NCI-H2171 (cell line): ENCODE measurements at regions not wholly inside any gene's neighbourhood (a gene's known extent, or its start where the extent isn't known, plus 50 kb on each side); places are given as distances from the start of the nearest gene placed in this dataset.
A peak's percentile ranks its signal among the peaks of the same experiment; 100 is the strongest.

Experiments used
- DNase-seq: peaks from one replicate; lab custom pipeline; 2025; lab: John Stamatoyannopoulos, UW

DNA sequence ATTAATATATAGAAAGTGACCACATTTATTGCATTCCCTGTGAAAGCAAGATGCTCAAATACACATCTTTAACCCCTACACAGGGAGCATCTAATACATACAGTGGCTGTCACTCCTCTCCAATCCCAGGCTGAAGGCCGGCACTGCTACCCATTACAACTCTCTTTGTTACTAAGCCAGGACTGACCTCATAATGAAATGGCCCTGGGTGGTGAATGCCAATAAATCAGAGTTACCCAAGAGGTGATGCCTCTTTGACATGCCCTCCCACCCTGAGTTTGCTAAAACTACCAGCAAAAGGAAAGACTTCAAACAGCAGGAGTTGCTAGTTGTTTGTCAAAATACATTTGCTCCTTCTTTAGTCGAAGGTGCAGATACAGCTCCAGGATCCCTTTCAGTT is 214.2 kb downstream of the FOXA2 start:
- DNase-seq = no peak

DNA sequence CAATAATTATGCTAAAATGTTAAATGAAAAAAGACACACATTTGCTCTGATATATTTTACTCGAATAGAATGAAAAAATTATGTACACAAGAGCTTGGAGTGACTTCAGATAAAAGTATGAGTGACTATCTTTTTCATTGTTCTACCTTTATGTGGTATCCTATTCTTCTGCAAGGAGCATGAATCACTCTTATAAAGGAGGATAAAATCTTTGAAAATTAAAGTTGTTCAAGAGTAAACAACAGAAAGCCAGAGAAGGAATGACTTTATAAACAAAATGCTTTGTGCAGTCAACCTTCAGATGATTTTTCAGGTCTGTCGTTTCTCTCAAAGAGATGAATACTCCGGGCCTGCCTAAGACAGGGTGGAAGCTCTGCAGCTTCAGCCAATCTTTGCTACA is 215.3 kb downstream of the FOXA2 start:
- DNase-seq = no peak

DNA sequence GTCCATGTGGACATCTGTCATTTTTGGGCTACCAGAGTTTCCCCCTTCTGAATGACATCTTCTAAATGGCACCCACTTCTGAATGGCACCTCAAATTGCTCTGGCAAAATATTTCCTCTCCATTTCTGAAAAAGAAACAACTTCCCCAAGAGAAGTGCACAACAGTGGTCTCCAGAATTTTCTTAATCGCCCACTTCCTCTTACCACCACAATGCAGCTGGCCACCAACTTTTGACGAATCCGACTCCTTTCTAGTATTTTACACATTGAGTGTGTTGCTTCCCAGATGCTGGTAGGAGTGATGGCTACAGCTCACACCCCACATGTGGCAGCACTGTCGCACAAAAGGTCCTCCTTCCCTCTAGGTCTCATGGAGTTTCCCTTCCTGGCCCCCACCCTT is 216.1 kb downstream of the FOXA2 start:
- DNase-seq = no peak

DNA sequence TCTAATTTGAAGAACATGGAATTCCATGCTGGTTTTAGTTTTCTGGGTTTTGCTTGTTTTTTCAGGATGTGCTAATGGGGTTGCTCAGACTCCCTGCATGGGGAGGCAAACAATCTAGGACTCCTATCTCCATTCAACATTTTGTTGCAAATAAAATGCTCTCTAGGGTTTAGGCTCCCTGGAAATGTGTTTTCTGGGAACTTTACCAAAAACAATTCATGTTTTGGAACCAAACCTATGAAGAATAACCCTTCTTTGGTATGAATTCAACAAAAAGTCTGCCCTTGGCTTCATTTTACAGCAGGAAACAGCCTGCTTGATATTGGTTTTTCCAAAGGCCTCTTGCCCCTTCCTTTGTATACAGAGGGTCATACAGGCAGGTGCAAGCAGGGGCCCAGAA is 217.7 kb downstream of the FOXA2 start:
- DNase-seq = no peak

DNA sequence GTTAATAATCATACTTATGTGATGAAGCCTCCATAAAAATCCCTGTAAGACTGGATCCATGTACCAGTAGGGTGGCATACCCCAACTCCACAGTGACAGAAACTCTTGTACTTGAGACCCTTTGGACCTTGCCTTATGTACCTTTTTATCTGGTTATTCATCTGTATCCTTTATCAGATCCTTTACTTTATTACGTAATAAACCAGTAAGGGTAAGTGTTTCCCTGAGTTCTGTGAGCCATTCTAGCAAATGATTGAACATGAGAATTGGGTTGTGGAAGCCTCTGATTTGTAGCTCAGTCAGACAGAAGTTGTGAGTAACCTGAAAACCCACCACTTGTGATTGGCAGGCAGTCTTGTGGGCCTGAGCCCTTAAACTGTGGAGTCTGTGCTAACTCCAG is 229.7 kb downstream of the FOXA2 start:
- DNase-seq = no peak

DNA sequence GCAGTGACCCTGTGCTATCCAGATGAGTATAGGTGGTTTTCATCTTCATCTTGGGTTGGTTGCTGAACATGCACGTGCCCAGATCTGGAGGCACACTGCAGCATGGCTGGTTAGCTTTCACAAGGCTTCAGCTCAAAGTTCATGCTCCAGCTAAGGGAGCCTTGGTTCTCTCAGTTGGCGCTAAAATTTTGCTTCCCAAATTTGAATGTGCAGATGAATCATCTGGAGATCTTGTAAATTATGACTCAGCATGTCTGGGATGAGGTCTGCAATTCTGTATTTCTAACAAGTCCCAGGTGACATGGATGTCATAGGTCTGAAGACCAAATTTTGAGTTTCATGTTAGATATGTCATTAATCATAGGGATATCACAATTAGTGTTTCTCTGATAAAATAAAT is 230.8 kb downstream of the FOXA2 start:
- DNase-seq = no peak

DNA sequence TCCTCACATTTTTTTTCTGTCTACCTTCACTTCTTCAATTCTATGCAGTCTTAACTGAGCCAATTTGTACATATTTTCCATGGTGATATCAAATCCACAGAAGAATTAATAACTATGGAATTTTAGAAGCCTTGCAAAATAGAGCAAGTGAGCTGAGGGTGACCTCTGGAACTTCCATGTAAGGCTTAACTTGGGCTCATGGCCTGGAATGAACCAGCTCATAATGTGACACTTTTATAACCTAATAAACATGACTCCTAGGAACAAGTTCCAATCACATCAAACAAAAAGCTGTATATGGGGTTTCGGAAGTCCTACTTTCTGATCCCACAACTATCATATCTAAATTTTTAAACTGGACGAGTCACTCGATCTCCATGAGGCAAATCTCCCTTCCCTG is 232.4 kb downstream of the FOXA2 start:
- DNase-seq = no peak

DNA sequence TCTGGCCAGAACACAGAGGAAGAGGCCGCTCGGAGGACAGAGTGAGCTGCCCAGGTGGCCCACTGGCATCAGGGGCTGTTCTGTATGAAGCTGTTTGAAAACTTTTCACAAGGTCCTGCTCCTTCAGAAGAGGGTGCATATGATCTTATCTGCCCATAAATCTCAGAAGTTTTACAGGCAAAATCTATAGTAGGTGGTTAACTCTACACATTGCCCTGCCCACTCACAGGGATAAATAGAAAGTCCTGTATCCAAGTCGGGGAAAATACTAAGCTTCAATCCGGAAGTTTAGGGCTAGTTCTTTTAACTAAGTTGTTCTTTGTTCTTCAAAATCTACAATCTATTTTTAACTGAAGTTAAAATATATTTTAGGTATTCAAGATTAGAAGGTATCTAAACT is 233.7 kb downstream of the FOXA2 start:
- no peak for DNase-seq

DNA sequence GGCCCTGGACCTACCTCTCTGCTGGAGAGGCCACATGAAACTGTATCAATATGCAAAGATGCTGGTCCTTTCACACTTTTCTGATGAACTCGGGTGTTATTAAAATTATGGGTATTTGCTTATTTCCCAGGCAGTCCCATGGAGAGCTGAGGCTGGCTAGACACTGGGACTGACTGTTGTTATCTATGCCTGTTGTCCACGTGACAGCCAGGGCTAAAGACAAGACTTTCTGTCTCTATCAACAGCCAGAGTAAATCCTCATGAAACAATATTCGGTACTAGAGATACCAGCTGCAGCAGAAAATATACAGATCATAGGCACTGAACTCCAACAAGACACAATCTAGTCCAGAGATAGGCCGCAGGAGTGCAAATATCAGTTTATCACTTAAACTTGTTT is 236.4 kb downstream of the FOXA2 start:
- no peak for DNase-seq

DNA sequence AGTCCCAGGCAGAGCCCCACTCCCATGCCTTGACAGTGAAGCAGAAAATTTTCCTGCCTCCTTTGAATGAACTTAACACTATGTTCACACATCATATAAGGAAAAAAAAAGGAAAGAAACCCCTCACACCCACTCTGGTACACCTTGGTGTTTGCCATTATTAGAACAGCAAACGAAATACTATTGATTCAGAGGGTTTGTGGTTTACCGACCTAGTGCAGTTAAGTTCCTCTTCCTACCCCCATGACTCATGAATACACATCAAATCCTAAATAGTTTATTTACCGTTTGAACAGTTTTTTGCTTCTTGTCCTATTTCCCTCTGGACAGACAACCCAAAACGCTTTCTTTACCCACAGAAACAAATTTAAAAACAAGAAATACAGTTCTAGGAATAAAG is 237.7 kb downstream of the FOXA2 start:
- no peak for DNase-seq

DNA sequence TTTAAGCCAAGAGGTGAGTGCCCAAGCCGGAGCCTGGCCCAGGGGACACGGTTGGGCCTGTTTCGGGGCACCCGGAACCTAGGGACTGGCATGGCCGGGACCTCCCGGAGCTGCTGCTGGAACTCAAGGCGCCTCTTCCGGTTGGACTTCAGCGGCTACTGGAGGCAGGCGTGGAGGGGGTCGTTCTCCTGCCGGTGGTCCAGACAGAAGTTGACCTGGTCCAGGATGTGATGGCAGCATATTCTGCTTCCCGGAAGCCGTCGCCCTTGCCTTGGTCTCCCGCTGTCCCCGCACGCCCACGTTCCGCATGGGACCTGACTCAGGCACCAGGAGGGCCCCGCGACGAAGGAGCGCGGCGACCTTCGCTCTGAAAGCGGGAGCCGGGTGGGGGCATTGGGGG is 240.8 kb downstream of the FOXA2 start:
- DNase-seq = no peak

DNA sequence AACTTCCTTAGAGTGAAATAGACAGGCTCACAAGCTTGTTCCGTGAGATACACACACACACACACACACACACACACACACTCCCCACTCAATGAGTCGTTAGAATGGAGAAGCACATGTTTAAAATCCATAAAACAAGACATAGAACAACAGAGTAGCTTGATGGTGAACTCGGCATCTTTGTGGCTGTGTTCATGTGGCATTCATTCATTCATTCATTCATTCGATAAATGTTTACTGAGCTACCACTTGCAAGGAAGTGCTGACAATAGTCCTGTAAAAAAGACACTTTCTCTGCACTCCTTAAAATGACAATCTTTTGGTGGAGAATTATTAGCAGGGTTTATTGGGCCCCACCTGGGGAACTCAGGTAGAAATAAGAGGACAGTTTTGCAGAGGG is 242.0 kb downstream of the FOXA2 start:
- DNase-seq = no peak

DNA sequence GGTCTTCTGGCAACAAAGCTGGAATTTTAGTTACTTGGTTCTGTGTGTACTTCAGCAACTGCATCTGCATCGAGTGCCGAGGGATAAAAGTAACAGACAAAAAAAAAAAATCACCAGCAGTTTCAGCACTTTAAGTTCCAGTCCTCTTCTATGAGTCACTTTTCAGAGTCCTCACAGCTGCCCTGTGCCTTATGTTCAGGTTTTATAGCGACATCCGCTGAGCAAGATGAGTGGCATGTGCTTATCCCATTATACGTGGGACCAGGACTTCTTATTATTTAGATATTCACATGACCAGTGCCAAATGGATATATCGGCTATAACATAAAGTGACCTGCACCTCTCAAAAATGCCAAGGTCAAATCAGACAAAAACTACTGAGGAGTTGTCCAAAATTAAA is 242.9 kb downstream of the FOXA2 start:
- no peak for DNase-seq

DNA sequence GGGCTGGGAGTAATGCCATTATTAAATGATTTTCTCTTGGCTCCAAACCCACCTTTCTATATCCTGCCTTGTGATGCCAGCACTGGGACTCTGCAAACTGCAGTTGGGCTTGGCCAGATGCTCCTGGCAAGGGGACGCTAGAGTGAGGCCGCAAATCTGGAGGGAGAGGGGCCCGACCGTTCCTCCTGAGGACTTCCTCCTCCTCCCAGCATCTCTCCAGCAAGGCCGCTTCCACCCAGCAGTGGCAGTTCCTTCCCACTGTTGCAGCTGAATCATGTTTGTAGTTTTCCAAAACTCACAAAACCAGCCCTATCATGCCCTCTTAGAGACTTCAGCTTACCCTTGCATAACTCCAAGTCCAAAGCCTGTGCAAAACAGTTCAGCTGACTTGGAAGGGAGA is 244.4 kb downstream of the FOXA2 start:
- no peak for DNase-seq

DNA sequence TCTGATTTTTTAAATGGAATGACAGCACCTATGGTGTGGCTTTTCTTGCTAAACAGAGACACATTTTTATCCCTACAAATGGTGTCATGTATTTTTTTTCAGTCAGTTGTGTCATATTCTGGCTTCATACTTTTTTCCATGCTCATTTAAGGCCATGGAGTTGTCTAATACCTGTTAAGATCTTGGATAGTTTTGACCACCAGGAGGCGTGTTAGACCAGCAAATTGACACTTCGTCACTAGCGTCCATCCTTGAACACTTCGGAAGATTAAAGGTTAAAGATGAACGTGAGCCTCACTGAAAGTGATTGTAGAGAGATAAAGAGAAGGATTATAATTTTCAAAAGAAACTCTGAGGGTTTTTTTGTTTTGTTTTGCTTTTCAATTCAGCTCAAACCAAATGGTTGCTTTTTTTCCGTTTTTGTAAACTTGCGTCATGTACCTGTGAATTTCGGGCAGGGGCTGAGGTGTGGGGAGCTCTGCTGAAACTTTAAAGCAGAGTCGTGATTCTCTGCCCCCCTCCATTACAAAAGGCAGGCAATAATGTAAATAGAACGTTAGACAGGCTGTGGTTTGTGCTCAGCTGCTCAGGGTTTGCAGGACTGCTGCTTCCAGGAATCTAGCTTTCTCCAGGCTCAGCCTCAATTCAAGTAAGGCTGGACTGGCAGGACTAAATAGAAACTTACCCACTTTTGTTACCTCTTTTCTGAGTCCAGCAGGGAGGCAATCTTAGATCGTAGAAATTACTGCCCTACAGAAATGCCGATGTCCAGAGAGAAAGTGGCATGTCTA is 245.1 kb downstream of the FOXA2 start:
- peak; percentile 27 for DNase-seq

DNA sequence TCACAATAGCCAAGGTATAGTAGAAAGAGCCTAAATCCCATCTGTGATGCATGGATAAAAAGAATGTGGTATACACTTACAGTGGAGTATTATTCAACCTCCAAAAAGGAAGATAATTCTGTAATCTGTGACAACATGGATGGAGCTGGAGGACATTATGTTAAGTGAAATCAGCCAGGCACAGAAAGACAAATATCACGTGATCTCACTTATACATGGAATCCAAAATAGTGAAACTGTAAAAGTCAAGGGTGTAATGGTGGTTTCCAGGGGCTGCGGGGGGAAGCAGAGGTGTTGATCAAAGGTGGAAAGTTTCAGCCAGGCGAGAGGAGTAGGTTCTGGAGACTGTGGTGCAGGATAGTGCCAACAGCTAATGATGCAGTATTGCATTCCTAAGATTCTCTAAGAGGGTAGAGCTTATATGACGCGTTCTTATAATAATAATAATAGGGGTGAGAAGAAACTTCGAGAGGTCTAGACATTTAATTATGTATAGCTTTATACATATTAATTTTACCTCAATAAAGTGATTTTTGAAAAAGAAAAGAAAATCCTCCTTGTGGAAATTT is 246.1 kb downstream of the FOXA2 start:
- DNase-seq = no peak

DNA sequence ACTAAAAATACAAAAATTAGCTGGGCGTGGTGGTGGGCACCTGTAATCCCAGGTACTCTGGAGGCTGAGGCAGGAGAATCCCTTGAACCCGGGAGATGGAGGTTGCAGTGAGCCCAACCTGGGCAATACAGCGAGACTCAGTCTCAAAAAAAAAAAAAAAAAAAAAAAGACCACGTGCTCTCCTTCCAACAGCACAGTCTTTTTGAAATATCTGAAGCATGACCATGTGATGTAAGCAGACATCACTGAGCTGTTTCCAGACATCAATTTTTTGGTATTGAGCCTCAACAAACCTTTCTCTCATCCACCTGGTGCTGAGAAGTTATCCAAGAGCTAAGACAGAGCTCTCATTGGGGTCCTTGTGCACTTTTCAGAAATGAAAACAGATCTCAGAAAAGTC is 249.2 kb downstream of the FOXA2 start:
- DNase-seq = no peak

DNA sequence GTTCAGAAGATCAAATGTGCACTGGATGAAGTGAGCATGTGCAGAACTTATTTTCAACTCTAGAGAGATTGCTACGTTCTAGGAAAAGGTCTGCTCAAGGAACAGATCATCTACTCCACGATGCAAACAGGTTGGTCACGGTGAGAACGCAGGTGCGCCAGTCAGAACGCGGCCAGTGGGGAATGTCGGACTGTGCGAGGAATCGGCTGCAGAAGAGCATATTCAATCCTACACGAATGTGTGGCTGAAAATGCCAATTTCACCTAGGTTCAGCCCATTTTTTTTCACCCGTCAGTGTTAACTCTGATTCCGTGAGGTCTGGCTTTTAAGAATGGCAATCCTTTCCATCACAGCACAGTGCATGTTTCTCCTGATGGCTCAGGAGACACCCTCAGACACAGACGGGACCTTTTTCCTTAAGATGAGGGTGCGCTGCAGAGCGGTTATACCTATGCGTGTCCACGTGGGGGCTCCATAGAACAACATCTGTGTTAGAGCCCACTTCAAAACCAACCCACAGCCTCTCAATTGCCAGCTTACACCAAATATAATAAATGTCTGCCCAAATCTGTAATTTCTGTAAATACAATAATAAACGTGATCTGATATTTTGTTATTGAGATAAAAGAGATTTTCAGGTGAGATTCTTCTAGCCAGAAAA is 250.4 kb downstream of the FOXA2 start:
- peak; percentile 38 for DNase-seq

DNA sequence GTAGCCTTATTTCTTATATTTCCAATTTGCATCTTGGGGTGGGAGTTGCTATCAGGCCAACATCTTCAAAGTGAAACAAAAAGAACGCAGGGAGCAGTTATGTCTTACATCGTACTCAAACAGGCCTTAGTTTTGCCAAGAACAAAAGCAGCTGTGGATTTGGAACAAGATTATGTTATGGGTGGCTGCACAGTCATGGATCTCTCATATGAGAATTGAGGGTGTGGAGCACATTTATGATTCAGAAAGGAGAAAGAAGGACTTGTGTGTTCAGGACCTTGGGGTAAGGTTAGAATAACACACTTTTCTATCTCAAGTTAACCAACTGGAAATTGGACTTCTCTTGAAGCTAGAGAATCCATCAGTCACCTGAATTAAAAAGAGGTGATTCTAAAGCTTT is 259.9 kb downstream of the FOXA2 start:
- no peak for DNase-seq

DNA sequence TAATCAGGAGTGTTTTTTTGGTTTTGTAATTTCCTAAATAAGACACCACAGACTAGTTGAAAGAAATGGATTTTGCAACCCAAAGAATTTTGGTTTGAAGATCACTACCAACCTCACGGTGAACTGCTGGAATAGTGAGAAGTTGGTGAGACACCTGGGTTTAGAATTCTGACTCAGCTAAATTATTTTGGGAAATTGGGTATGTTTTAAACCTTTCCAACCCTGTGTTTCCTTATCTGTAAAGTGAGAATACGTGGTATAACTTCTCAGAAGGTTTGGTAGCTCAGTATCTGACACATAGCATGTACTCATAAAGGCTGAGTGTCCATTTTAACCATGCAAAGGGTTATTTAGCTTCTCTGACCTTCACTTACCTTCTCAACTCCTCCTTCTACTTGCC is 261.9 kb downstream of the FOXA2 start:
- DNase-seq = no peak

DNA sequence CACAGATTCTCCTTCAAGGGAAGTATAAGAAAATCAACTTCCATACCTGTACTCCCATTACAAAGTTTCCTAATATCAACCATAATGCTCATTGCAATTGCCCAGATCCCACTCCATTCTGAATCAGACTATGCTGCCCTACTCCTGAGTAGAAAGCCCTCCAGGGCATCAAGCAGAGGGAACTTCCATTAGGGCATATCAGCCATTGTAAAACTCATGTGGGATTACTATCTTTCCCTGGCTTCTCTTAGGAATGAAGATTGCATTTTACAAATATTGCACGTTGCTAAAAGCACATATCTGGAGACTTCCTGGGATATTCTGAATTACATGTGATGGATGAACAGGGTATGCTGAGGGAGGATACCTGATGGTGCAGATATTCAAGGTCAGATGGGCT is 263.2 kb downstream of the FOXA2 start:
- DNase-seq = no peak

DNA sequence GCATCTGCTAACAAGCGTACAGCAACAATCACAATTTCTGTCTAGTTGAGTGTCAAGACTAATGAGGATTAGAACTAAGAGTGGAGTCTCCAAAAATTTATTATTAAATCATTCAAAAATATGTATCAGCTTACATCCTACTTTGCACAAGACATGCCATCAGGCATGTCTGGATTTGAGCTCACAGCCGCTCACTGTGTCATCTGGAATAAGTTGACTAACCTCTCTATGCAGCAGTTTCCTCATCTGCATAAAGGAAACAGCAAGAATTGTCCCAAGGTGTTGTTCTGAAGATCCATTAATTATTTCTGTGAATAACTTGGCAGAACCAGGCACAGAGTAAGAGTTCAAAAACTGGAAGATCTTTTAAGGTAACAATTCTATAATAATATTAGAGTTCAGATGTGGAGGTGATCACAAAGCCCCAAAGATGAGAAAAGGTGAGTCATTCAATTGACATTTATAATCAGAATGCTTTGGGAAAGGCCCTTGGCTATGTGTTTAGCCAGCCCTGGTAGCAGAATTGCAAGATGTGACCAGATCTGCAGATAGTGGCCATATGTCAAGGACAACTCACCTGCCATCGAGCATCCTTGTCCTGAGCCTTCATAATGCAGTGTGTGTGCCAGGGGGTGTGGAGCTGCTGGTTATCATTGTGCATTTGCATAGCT is 264.0 kb downstream of the FOXA2 start:
- DNase-seq = no peak

DNA sequence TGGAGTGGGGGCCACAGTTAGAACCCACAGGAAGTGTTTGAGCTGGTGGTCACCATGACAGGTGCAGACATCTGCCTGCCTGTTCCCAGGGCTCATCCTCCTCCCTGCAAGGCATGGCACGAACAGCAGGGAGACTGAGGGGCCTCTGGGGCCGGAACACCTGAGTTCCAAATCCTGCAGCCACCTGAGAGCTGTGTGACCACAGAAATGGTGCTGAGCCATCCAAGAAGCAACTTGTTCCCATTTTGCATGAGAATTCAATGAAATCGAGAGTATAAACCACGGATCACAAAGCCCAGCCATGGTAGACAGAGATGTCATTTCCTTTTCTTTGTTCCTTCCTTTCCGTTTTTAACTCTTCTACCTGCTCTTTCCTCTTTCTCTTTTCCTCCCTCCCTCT is 268.6 kb downstream of the FOXA2 start:
- DNase-seq = no peak
